Stimulated activated CD4-positive, alpha-beta T cell treated with anti-CD3 and anti-CD28 coated beads, Interleukin-1b, Interleukin-23, amount 100 ng/mL, for 48 hours (primary cell): ENCODE measurements at regions not wholly inside any gene's neighbourhood (a gene's known extent, or its start where the extent isn't known, plus 50 kb on each side); places are given as distances from the start of the nearest gene placed in this dataset.
A peak's percentile ranks its signal among the peaks of the same experiment; 100 is the strongest.
"Not testable (repeated sequence)": the region's sequence is repeated elsewhere in the genome, so short reads cannot be mapped to it uniquely, and the experiment has no call there.

Experiments
- DNase-seq: peaks from one replicate; pipeline ENCODE4 v3.0.0-alpha.2; 2020

DNA sequence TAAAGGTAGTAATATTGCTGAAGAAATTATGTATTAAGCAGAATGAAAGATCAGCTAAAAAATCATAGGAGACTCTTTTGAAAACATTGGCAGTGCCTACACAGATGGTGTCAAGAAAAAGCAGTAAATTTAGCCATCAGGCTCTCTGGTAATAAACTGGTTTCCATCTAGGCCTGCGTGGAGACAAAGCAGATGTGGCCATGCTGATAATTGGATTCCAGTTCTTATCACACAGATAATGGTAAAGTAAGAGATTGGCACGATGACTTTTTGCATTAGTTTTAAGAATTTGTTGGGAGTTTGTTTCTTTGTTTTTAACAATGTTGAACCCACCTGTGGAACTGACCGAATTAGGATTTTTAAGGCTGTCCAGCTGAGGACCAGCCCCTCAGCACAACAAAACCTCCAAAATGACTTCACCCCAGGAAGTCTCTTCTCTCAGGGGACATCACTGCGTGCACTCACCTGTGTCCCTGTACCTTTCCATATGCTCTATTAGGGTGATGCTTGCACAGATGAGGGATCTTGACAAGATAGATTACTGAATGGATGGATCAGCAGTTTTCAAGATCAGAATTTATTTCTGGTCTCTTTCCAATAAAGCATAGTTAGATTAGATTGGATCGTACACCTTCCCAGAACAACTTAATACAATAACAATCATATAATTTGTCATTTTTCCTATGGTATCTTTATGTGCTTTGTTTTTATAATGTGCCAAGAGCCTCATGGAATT is 69.1 kb upstream of the DNAJC10 start:
- DNase-seq = no peak

DNA sequence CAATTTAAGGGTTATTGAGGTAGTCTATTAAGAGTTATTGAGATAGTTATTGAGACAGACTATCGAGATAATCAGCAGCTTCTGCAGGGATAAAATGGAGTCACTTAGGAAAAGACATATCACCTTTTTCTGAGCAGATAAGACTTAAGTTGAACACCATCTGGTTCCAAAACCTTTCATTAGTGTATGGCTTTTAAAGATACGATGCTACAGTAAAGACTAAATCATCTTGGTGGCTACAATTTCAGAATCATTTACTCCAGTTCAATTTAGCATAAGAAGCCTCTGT is 68.6 kb upstream of the DNAJC10 start:
- no peak for DNase-seq

DNA sequence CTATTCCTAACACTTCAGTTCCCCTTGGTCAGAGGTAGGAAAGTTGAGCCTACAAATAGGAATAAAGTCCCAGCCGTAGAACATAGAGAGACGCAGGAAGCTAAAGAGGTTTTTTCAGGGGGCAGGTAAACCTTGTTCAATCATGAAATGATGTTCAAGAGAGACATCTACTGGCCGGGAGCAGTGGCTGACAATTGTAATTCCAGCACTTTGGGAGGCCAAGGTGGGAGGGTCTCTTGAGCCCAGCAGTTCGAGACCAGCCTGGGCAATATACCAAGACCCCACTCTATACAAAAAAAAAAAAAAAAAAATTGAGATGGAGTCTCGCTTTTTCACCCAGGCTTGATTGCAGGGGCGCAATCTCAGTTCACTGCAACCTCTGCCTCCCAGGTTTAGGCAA is 66.7 kb upstream of the DNAJC10 start:
- DNase-seq = no peak

DNA sequence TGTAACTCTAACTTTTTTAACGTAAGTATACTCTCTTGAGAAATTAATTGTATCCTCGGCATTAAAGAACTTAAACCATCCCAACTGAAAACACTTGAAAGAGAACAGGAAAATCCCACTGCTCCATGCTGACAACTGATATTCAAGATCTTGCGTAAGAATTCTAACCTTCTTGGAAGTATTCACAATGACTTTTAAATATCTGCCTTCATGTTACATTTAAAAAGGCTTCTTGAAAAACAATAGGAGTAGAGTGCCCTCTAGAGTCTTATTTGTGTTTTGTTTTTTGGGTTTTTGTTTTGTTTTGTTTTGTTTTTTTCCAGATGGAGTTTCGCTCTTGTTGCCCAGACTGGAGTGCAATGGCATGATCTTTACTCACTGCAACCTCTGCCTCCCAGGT is 65.4 kb upstream of the DNAJC10 start:
- no peak for DNase-seq

DNA sequence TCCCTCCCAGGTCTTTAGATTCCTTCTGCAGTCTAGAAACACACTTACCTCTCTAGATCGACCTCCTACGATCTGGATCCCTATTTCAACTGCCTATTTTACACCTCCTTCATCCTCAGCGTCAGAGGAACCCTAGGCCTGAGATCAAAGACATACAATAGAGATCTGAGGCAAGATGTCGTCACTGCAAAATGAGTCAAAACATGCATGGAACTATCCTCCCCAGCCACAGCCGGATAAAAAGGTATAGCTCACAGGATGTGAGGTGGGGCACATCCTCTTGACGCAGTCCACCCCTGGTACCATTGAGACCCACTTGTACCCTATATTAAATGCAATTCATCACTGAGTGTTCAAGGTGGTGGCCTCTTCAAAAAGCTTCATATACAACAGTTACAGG is 63.7 kb upstream of the DNAJC10 start:
- DNase-seq = peak; percentile 30

DNA sequence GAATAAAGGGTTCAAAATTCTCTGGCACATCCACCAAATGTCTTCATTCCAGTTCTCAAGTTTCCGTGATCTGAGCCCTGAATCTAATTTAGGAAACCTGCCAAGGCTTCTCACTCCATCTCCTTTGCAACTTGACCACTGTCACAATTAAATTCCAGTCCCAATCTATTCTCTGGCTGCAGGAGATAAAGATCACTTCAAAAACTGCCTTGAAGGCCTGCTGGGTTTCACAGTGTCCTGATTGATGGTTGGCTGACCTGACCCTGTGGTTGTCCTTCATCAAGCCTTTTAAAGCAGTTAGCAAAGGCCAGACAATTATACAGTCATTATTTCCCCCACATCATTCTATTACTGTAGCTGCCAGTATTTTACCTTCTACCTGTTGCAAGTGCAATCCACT is 60.3 kb upstream of the DNAJC10 start:
- no peak for DNase-seq

DNA sequence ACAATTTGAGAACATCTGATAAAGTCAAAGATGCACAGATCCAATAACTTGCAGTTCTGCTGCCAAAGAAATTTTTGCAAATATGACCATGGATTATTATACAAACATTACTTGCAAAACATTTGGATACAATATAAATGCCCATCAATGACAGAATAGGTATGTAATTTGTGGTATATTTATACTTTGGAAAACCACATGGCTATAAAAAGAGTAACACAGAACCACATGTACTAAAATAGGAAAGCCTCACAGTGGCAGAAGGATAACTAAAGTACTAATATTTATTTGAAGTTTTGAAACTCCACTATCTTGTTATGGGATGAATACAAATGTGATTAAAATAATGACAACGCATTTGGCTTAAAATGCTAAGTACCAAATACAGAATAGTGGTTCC is 51.8 kb upstream of the DNAJC10 start:
- DNase-seq = no peak

DNA sequence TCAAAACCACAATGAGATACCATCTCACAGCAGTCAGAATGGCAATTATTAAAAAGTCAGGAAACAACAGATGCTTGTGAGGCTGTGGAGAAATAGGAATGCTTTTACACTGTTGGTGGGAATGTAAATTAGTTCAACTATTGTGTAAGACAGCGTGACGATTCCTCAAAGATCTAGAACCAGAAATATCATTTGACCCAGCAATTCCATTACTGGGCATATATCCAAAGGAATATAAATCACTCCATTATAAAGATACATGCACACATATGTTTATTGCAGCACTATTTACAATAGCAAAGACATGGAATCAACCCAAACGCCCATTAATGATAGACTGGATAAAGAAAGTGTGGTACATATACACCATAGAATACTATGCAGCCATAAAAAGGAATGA is 50.6 kb upstream of the DNAJC10 start:
- DNase-seq = not testable (repeated sequence)
